Fibroblast of peridontal ligament (primary cell): ENCODE measurements at regions not wholly inside any gene's neighbourhood (a gene's known extent, or its start where the extent isn't known, plus 50 kb on each side); places are given as distances from the start of the nearest gene placed in this dataset.
"Not testable (repeated sequence)": the region's sequence is repeated elsewhere in the genome, so short reads cannot be mapped to it uniquely, and the experiment has no call there.

Source experiments
- DNase-seq: peaks from one replicate; pipeline ENCODE4 v3.0.0-alpha.2; 2010; ENCODE audit errors: extremely low read depth

DNA sequence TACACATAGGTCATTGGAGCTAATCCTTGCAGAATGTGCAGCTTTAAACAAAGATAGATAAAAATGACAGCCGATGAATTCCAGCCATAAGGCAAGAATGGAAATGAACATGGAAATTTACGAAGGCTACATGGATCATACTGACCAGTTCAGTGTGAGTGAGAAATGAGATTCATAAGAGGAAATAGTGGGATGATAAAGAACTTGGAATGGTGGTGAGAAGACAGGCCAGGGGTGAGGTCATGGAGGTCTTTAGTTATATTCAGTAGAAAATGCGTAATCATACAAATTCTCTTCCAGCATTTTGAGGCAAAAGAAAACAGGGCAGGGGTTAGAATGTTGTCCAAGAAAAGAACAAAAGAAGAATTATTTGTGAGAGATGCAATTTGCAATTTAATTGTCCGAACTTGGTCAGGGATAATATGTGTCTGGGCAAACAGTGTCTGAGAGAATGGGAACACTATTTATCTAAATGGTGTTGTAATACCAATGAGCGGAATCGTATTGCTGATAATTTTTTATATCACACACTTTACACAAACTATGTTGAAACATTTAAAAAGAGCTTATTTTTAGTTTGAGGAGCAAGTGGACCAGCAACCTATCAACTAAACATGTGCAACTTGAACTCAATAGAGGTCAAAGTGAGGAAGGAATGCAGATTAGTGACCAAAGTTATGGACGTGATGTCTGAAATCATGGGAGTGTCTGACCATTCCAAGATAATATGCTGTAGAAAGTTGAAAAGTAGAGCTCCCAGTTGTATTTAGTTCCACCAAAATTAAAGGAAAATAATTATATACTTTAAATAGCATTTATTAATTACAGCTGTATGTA, 739.0 kb upstream of the NCAM2 start:
- DNase-seq: no peak

DNA sequence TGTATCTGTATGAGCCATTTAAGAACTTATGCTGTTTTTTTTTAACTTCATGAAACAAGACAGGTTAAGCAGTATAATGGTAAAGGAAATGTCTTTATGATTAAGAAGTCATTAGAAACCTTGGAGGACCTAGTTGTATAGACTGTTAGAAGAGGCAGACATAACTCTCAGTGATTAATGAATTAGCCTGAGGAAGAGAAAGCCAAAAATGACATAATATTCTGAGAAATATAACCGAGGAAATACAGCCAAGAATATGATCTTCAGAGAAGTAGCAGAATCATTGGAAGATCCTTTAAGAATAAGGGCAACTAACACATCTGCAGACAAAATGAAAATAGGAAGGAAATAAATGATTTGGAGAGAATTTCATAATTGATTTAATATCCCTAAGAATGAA, 738.1 kb upstream of the NCAM2 start:
- no peak for DNase-seq

DNA sequence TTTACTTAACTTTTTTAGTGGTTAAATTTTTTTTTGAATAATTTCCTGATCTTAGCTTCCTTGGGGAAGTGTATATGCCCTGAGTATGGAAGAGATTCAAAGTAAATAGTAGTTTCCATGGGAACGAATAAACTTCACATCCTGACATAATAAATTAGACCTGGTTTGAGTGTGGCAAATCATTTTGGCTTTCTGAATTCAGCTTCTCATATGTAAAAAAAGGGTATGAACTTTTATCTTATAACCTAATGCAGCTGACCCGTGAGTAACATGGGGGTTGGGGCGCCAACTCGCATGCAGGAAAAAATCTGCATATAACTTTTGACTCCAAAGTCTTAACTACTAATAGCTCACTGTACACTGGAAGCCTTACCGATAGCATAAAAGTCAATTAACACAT, 736.8 kb upstream of the NCAM2 start:
- no peak for DNase-seq

DNA sequence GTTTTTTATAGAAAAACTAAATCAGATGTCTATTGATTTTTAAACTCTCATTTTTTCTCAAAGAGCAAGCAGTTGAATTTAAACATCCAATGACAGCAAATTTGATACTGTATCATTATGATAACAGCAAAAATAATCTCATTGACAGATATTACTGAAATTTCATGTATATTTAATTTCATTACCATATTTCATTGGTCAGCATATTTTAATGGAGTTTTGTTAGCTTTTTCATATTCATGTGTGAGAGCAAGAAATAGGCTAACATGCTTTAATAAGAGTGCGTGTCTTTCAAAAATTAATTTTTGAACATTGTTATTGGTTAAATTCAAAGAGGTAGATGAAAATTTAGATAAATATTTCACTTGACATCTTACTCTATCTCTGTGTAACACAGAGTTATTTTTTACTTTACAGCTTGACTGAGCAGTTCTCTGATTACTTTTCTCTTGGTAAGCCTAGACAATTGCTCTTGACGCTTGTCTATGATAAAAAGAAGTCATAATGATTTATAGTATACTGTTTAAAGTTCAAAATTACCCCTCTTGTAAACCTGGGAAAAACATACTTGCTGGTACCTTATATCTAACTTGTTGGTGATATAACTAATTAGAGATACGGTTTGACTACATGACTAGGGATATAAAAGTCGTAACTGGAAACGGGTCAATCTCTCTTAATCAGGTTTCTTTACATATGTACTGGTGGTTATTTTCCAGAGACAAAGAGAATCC, 732.3 kb upstream of the NCAM2 start:
- DNase-seq: no peak

DNA sequence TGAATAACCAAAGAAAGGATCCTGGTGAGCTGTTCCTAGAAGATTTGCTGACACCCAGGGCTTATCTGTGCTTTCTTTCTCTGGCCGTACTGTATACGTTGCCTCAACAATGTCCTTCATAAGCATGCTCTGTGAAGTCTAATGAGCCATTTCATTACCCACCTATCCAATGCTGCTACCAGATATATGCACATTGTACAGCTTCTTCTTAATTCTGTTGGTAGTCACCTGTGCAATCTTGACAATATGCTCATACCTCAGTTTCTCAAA, 731.8 kb upstream of the NCAM2 start:
- DNase-seq: no peak

DNA sequence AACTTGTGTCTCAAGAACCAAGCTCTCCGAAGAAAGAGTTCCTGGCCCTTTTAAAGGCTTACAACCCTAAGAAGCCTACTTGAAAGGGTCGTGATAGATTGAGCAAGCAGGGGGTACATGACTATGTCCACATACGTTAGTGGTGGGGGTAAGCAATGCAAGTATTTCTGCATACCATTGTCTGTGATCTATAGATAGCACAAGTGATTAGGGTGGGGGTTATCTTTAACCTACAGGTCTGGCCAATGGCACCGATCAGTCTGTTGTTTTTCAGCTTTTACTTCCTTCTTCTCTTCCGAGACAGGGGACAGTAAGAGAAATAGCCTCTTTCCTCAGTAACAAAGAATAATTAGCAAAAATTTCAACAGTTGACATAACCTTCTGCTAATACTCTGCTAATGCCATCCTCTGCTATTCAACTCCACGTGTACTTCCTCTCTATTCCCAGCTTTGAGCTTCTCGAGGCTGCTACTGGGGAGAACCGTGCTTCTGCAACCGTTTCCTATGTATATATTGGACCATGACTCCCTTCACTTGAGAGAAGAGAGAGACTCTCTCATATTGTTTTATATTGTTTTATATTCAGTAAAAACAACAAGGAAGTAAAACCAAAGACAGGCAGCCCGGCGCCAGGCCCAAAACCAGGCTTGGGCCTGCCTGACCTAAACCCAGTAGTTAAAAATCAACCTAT, 727.7 kb upstream of the NCAM2 start:
- DNase-seq: no peak

DNA sequence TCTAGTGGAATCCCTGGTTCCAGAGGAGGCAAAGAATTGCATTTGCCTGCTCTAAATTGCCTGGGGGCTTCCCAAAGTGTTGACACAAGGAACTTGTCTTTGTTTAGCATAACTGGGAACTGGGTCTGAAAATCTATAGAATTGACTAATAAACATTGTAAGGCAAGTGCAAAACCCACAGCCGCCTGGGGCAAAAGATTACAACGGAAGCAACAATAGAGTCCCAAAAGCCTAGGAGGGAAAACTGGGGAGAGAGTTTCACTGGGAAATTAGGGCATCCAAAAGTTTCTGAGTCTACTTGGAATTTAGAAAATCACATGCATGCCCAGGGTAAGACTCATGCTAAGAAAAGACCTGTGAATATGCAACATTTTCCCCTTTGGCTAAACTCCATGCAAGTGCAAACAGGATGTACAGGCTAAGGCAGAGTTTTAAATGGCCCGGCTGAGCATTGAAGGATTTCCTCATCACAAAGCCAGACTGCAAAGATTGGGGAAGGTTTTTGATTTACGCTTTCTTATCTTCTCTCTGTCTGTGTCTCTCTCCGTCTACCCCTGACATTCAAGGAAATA, 725.3 kb upstream of the NCAM2 start:
- no peak for DNase-seq

DNA sequence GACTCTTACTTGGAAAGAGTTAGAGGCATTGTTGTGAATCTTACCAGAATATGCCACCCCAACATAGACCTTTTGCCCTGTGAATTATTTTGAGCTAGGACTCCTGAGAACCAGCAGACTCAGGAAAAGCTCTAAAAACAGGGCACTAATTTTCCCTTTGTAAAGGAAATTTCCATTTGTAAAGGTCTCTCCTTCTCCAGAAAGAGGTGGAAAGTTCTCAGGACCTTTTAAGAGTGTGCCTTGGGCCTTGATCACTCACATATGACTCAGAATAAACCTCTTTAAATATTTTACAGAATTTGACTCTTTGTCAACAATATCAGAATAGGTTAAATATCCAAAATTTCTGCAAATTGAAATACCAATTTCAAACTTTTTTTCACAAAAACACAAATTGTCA, 721.8 kb upstream of the NCAM2 start:
- no peak for DNase-seq

DNA sequence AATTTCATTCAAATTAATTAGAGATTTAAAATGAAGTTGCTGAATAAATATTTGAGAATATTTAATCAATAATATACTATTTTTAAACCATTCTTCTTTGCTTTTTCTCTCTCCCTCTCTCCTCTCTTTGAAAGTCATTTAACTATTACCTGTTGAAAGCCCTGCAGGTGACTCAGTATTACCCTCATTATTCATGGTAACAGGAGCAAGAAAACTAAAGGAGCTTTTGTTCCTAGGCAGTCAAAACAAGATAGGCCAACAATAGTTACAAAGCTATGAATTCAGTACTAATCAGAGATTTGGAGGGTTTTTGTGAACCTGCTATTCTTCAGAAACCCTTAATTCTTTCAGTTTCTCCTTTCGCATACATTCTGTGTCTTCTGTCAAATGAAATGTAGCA, 721.3 kb upstream of the NCAM2 start:
- DNase-seq: no peak

DNA sequence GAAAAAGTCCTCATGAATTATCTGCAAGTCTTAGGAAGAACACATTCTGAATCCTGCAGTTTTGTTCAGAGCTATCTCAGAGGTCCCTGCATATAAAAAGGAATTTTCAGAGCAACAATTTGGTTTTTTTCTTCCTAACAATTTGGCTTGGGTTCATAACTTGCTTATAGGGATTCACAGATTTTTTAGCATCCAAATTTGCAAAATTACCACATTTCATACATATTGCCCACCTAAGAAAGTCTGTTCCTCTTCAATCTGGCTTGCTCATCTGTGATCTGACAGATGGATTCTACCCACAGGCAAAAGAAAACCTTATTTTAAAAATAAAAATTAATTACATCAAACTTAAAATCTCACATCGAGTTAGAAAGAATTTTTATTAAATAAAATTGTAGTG, 714.4 kb upstream of the NCAM2 start:
- DNase-seq: no peak

DNA sequence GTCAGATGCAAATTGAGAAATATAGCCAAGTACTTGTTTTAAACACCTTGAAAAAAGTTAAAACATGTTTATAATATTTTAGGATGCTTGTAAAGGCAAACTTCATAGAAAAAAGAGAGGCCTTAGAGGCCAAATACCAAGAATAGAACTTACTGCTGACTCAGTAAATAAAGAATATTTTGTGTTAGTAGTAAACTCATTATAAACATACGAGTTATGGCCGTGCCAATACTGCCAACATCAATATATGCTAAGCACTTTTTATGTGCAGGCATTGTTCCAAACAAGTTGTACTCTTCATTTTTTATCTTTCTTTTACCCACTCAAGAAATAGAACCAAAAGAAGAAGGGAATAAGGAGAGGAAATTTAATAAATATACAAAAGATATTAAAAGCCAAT, 705.9 kb upstream of the NCAM2 start:
- DNase-seq: no peak

DNA sequence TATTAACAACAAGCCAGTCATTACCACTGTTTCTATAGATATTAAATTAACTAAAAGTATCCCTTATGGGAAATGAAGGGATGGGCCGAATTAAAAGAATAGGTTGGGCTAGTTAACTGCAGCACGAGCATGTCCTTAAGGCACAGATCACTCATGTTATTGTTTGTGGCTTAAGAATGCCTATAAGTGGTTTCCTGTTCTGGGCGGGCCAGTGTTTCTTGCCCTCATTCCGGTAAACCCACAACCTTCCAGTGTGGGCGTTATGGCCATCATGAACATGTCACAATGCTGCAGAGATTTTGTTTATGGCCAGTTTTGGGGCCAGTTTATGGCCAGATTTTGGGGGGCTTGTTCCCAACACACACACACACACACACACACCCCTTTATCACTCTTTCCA, 705.4 kb upstream of the NCAM2 start:
- DNase-seq: not testable (repeated sequence)

DNA sequence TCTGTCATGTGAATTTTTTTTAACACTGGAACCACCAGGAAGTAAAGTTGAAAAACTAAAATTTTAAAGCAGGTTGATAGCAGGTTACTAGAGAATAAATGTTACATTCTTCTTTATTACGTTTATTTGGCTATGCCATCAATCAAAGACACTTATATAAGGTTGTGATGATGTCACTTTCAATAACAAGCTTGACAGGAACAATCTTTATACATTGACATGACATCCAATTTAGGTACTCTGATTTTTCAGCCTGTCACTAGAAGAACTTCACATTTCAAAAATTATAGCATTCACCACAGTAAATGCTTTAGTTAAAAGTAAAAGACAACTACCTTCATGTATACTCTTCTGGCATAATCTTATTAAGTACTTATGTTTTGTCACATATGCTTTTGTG, 696.8 kb upstream of the NCAM2 start:
- DNase-seq: no peak

DNA sequence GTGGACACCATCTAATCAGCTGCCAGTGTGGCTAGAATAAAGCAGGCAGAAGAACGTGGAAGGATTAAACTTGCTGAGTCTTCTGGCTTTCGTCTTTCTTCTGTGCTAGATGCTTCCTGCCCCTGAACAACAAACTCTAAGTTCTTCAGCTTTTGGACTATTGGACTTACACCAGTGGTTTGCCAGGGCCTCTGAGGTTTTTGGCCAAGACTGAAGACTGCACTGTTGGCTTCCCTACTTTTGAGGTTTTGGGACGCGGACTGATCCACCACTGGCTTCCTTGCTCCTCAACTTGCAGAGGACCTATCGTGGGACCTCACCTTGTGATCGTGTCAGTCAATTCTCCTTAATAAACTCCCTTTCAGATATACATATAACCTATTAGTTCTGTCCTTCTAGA, 696.1 kb upstream of the NCAM2 start:
- no peak for DNase-seq

DNA sequence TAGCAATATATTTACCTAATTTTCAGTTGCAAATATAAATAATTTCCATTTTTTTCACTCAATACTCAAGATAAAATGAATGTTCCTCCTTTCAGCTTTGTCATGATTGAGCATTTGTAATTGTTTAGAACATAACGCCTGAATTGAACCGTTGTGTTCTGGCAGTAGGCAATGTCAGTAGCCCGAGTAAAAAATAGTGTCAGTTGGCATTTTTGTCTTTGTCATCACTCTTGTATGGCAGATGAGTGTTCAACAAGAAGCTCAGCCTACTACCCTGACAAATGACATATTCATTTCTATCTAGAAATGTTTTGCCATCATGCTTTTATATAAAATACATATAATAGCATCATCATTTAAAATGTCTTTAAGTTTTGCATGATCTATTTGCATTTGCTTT, 691.4 kb upstream of the NCAM2 start:
- no peak for DNase-seq

DNA sequence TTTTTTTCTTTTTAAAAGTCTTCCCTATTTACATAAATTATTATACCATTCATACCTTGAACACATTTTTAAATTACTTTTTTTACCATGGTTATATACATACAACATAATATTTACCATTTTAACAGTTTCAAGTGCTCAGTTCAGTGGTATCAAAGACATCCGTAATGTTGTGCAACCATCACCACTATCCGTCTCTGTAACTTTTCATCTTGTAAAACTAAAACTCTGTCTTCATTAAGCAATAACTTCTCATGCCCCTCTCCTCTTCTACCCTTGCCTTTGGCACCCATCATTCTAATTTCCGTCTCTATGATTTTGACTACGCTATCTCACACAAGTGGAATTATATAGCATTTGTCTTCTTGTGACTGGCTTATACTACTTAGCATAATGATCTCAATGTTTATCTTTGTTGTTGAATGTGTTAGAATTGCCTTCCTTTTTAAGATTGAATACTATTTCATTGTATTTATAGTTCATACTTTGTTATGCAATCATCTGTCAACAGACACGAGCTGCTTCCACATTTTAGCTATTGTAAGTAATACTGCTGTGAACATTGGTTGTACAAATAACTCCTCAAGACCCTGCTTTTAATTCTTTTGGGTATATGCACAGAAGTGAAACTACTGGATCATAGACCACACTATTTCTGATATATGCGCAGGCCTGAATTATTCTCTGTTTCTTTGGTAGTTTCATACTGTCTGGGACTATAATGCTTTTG, 689.5 kb upstream of the NCAM2 start:
- DNase-seq: no peak

DNA sequence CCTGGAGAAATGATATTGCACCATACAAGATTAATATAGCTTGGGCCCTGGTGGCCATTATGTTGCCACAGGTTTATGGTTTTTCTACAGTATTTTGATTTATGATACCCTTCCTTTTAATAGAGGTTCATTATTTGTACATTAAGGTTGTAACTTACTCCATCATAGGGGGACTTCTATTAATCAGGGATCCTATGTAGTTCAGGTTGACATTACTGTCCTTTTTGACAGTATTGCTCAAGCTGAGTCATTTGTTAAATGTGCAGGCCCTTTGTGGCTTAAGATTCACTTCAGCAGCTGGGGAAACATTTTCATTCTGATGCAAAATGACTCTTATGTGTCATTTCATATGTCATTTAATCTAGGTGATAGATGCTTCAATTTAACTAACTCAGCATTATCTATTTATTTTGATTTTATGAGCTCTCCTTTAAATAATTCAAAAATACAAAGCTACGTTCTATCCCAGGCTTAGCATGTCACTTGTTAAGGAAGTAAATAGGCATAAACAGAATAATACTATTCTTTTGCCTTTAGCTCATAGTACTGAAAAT, 686.9 kb upstream of the NCAM2 start:
- no peak for DNase-seq

DNA sequence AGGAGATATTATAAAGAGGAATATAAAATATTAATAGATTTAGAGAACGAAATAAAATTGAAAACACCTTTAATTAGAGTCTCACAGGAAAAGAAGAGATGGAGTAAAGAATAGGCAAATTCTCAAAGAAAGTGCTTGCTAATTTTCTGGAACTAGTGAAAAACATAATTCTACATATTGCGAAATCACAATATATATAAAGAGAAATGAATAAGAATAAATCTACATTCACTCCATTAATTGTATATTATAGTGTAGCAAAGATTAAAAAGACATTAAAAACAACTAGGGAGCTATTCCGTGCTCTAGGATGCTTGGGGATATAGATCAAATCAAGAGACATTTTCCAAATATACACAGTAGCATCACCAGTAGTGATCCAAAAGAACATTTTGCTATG, 685.2 kb upstream of the NCAM2 start:
- no peak for DNase-seq

DNA sequence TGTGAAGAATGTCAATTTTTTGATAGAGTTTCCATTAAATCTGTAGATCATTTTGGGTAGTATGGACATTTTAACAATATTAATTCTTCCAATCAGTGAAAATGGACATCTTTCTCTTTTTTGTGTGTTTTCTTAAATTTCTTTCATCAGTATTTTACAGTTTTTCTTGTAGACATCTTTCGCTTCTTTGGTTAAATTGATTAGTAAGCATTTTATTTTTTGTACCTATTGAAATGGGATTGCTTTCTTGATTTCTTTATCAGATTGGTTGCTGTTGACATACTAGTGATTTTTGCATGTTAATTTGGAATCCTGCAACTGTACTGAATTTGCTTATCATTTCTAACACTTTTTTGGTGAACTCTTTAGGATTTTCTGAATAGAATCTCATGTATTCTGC, 683.2 kb upstream of the NCAM2 start:
- no peak for DNase-seq

DNA sequence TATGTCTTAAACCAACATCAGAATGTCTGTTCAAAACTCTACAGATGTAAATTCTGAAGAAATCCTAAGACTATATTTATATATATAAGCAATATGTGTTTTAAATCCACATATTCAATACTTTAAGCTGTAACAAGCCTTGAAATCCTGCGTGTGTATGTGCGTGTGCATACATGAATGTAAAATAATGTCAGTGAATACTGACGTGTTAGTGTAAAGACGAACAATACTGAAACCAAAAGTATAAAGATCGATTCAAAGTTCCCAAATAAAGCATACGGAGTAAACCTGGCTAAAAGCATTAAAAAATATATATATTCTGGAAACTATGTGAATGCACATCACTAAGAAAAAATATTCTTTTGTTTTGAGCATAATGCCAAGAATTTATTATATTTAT, 668.6 kb upstream of the NCAM2 start:
- DNase-seq: no peak

DNA sequence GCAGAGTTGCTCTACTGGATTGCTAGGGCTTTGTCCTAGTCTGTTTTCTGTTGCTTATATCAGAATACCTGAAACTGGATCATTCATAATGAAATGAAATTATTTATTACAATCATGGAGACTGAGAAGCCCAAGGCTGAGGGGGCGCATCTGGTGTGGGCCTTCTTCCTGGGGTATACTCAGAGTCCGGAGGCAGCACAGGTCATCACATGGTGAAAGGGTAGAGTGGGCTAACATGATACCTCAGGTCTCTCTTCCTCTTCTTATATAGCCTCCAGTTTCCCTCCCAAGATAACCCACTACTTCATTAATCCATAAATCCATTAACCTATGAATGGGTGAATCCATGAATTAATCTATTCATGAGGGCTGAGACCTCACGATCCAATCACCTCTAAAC, 667.6 kb upstream of the NCAM2 start:
- DNase-seq: no peak

DNA sequence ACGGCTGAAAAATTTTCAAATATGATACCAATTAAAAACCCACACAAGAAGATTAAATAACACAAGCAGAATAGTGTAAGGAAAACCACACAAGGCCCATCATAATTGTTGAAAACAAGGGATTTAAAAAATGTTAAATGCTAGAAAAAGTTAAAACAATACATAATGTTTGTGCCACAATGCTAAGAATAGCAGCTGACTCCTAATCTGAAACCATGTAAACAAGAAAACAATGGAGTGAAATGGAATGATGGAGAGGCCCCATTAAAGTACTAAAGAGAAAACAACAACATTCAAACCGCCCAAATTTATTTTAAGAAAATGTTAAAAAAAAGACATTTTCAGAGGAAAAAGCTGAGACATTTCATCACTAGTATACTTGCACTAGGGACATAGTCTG, 663.6 kb upstream of the NCAM2 start:
- no peak for DNase-seq
